HG03066 (cell line): ENCODE measurements at regions not wholly inside any gene's neighbourhood (a gene's known extent, or its start where the extent isn't known, plus 50 kb on each side); places are given as distances from the start of the nearest gene placed in this dataset.

Source experiments
- ATAC-seq: cut with Tn5 transposase; IDR thresholded peaks from one replicate; pipeline ENCODE4 v1.9.1; 2021; ENCODE audit warnings: low read depth; ENCODE audit not compliant: unreplicated experiment

GRCh38 chr4:112007391-112007790, 137.9 kb upstream of the FAM241A start:
- no peak for ATAC-seq

- ATAC-seq, result no peak
Measured at GRCh38 chr4:112015960-112016359, 129.3 kb upstream of the FAM241A start.

GRCh38 chr4:112023402-112023950, 121.8 kb upstream of the FAM241A start:
- ATAC-seq, result no peak

- no peak for ATAC-seq
Measured at GRCh38 chr4:112026058-112026457, 119.2 kb upstream of the FAM241A start.

GRCh38 chr4:112029771-112030171, 115.5 kb upstream of the FAM241A start:
- no peak for ATAC-seq

GRCh38 chr4:112031712-112032328, 113.4 kb upstream of the FAM241A start:
- peak; percentile 79 for ATAC-seq

- ATAC-seq, result no peak
Measured at GRCh38 chr4:112036886-112037285, 108.4 kb upstream of the FAM241A start.

GRCh38 chr4:112038861-112039260, 106.4 kb upstream of the FAM241A start:
- no peak for ATAC-seq

GRCh38 chr4:112049119-112049518, 96.1 kb upstream of the FAM241A start:
- ATAC-seq, result peak; percentile 85

- no peak for ATAC-seq
Measured at GRCh38 chr4:112053825-112054350, 91.4 kb upstream of the FAM241A start.

- no peak for ATAC-seq
Measured at GRCh38 chr4:112055100-112055499, 90.2 kb upstream of the FAM241A start.

- no peak for ATAC-seq
Measured at GRCh38 chr4:112057470-112057869, 87.8 kb upstream of the FAM241A start.

- no peak for ATAC-seq
Measured at GRCh38 chr4:112058433-112058832, 86.8 kb upstream of the FAM241A start.

- ATAC-seq, result no peak
Measured at GRCh38 chr4:112060212-112060611, 85.0 kb upstream of the FAM241A start.

- ATAC-seq, result no peak
Measured at GRCh38 chr4:112061207-112061817, 83.9 kb upstream of the FAM241A start.

GRCh38 chr4:112063260-112063659, 82.0 kb upstream of the FAM241A start:
- ATAC-seq, result no peak

GRCh38 chr4:112069110-112069509, 76.1 kb upstream of the FAM241A start:
- no peak for ATAC-seq

GRCh38 chr4:112073181-112073580, 72.1 kb upstream of the FAM241A start:
- ATAC-seq, result no peak

GRCh38 chr4:112075129-112075753, 70.0 kb upstream of the FAM241A start:
- ATAC-seq, result peak; percentile 76

GRCh38 chr4:112075906-112076305, 69.3 kb upstream of the FAM241A start:
- no peak for ATAC-seq

- ATAC-seq, result no peak
Measured at GRCh38 chr4:112076919-112077608, 68.2 kb upstream of the FAM241A start.
